ENCODE measurements at regions not wholly inside any gene's neighbourhood (a gene's known extent, or its start where the extent isn't known, plus 50 kb on each side); places are given as distances from the start of the nearest gene placed in this dataset.

DNA sequence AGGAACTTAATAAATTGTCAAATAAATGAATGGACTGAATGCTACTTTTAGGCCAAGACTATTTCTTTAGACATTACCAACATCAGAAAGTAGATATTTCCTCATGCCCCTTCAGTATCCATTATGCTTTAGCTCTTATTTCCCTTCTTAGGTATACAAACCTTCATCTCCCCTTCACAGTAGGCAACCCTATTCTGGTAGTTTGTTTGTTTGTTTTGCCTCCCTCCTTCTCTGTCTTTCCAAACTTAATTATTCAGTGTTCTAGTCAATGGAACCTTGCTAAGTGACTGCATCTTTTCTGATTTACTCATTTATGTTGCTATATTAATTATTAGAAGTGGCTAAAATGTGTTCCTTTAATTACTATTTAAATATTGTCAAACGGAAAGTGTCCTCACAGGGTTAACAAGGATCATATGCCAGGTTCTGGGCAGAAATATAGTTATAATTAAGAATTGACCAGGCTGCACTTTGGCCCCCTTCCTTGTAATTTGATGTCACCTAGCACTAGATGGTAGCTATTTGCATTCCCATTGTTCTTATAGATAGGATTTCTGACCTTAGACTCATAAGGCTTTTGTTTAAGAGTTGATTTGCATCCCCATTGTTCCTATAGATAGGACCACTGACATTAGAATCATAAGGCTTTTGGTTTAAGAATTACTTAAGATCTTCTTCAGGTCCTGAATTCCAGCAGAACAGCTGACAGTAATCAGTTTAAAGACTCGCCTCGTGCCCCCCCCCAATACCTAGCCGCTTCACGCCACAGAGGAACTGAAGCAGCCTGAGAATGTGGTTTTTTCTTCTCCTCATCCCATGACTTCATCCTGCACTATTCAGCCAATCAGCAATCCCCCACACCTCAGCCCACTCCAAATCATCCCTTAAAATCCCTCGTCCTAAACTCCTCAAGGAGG lies 84.4 kb upstream of the NUDT12 start:
- DNase-seq, result no peak
- intact Hi-C loops (cut with DNase I), result no loop called here

DNA sequence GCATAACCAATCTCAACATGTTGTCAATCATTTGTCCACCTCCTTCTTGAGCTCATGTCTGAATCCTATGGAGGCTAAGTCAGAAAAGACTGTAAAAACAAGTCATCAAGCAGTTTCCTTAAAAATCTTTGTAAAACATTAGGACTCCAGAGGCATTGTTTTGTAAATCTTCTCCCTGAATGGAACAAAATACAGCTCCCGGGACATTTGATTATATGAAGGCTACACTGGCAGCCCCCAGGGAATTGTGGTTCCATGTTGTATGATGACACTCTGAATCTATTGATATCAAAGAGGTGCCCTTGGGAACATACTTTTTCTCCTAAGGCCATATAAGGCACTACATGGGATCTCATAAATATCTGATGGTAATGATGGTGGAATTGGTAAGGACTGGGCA lies 83.2 kb upstream of the NUDT12 start:
- intact Hi-C loops (cut with DNase I), result no loop called here
- no peak for DNase-seq

DNA sequence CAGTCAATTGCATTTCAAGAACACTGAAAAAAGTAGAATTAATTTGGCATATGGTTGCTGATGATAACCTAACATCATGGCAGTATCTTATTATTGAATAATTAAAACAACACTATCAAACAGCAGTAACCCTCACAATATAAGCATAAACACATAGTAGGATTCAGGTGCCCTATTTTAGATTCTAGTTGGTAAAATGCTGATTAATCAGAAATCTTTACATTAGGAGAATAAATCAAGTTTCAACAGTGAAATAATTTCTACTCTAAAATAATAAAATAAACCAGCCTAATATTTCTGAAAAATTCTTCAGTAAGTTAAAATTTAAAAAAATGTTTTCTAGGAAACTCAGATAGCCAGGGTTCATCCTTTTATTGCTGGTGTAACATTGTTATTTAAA lies 76.4 kb upstream of the NUDT12 start:
- intact Hi-C loops (cut with DNase I), result no loop called here
- DNase-seq, result no peak

DNA sequence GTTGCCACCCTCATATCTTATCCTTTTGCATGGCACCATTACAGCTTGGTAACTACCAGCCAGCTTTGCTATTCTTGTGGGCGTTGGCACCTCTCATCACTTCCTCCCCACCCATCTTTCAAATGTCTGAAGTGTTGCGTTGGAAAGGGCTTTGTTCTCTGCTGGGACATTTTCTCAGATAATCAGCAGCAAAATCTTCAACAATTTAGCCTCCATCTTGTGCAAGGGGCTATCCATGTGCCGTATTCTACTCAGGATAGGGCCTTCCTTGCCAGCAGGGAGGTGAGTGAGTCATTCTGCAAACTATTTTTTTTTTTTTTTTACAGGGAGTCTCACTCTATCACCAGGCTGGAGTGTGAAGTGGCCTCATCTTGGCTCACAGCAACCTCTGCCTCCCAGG lies 62.1 kb upstream of the NUDT12 start:
- DNase-seq, result no peak
- intact Hi-C loops (cut with DNase I), result no loop called here

DNA sequence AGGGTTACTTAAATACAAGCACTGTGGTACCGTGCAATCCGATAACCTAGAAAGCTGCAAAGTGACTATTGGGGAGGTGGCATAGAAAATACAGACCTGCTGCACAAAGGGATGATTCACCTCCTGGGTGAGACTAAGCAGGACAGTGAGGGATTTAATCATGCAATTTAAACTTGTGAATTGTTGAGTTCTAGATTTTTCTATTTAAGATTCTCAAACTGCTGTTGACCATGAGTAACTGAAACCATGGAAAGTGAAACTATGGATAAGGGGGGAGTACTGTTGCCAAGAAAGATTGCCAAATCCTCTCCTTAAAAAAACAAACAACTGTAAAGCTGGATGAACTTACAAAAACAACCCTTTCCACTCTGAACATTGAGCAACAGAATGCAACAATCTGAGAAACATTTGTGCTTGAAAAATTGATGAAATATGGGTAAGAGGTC lies 61.5 kb upstream of the NUDT12 start:
- DNase-seq, result no peak
- intact Hi-C loops (cut with DNase I), result no loop called here

DNA sequence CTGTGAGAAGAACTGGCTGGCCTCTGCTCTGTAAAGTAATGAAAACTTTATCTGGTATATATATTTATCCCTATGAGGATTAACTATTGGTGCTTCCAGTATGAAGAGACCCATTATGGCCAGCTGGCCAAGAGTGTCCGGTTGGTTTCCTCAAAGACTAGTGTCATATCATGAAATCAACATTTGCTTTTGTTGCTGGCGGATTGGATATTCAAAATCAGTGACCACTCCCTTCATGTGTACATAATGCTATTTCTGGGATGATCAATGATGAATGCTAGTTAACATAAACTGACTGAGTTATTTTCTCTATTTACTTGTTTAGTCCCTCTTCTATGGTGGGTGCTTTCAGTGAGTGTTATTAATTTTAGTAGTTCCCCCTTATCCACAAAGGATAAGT lies 60.8 kb upstream of the NUDT12 start:
- intact Hi-C loops (cut with DNase I), result no loop called here
- no peak for DNase-seq

DNA sequence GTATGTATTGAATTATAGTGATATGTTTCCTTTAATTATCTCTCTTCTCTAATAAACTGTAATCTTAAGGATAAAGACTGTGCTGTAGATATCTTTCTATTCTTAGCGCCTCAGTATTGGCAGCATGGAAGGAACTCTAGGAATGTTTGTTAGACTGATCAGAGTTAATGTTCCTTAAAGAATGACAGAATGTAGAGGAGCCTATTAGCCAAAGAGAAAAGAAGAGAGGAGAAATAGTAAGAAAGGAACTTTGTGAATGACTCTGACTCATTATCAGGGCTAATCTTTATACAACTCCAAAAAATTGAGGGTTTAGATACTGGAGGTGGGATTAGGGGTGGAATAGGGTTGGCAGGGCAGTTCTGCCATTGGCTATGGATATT lies 59.0 kb upstream of the NUDT12 start:
- intact Hi-C loops (cut with DNase I), result no loop called here
- no peak for DNase-seq

DNA sequence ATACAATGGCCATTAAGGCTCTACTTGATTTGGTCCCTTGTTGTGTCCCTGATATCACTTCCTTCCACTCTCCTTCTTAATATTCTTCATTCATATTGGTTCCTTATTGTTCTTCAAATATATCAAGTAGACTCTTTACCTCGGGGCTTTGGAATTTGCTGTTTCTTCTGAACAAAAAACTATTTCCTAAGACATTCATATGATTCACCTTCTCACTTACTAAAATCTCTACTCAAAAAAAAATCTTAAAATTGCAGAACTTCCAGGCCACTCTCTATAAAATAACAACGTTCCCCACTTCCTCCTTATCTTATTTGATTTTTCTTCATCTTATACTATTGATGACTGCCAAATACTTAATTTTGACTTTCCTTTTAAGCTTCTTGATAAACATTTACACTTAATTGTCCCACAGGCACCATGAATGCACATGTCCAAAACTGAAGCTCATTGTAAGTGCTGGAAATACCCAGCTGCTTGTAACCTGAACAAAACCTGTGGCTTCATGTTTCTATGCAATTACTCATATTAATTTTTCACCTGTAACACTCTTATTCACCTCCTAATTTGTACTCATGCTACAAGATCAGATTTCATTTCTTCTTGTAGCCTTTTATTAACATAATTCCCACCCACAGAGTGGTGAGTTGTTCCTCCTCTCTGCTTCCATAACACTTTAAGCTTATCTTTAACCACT lies 58.4 kb upstream of the NUDT12 start:
- no peak for DNase-seq
- intact Hi-C loops (cut with DNase I), result no loop called here

DNA sequence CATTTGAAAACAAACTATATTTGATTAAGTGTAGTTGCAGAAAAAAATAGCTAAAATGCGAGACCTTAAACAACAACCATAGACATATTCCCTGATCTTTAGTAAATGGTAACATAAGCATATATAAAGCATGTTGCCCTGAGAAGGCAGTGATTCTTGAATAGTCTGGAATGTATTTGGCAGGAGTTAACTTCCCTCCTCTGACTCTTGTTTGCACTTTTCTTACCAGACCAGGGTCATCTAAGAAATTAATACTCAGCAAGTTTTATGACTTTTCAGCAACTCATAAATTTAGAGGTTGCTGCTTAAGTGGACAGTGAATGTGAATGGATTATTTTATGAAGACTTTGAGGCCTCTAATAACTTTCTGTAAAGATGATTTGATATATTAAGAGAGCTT lies 55.3 kb upstream of the NUDT12 start:
- intact Hi-C loops (cut with DNase I), result no loop called here

DNA sequence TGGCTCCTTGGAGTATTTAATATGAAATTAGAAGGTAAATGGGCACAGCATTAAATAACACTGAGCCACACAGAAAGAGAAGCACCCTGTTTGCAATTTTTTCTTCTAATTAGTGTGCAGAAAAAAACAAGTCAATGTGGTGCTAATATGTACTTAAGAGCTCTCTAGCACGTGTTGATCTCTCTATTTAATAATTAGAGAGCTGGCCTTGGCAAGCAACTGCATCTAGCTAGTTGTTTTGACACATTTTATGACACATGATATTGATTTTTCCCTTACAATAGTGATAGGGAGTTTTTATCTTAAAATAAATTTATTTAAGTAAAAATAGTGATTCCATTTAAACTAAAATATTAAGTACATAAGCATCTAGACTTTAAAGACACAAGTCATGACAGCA lies 54.5 kb upstream of the NUDT12 start:
- DNase-seq, result no peak
- intact Hi-C loops (cut with DNase I), result no loop called here

More for the DNA sequence above, 55.3 kb upstream of the NUDT12 start:
- DNase-seq, result no peak

DNA sequence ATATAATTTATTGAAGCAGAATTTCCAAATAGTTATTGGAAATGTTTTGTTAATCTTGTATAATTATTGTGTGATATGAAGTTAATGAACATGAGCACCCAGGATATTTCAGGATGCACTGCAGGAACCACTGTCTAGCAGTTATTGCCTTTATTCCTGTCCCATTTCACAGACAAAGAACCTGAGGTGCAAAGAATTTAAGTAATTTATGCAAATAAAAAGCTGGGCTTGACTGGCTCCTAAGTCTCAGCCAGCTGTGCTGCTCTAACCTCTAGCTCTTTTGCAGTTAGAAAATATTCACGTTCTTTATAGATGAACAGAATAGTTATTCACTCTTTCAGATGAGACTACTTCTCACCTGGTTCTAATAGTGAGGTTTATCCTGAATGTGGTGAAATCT lies 50.0 kb upstream of the NUDT12 start:
- intact Hi-C loops (cut with DNase I), result no loop called here
- DNase-seq, result no peak
